DLD1 (cell line): ENCODE measurements at regions not wholly inside any gene's neighbourhood (a gene's known extent, or its start where the extent isn't known, plus 50 kb on each side); places are given as distances from the start of the nearest gene placed in this dataset.

Experiments
- in situ Hi-C: cut with HindIII; loops from 2 replicates; pipeline ENCODE4 v1.10.0; 2017; ENCODE audit warnings: low sequenced_read_pairs

DNA sequence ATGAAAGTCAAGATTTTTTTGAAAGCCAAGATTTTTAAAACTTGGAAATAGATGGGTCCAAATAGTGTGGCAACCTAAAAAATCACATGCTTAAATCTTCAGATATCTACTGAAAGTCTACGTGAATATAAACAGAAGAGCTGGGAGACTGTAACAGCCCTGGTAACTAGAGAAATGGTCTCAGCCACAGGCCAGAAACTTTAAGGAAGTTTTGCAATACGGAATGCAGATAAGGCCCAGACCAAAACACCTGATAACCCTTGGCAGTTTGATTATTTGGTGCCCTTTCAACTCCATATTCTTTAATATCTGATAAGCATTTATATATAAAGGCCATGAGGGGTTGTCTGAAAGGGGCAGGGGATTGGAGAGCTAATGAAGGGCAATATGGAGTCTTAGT is 537.3 kb upstream of the TGFBR2 start:
- in situ Hi-C loops: no loop called here

DNA sequence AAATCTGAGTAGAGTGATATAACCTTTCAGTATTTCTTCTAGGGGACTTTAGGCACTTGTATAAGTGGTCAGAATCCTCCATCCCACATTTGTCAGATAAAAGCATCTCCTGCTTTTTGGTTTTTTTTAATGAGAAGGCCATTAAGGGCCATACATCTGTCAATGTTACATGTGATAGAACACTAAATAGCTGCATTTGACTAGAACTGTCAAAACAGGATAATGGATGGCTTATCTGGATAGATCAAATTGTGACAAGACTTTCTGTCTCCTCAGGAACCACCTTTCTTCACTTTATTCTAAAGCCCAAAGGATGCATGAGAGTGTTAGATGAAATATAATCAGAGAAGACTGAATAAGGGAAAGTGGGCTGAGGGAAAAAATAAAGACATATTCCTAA is 533.4 kb upstream of the TGFBR2 start:
- in situ Hi-C loops: no loop called here

DNA sequence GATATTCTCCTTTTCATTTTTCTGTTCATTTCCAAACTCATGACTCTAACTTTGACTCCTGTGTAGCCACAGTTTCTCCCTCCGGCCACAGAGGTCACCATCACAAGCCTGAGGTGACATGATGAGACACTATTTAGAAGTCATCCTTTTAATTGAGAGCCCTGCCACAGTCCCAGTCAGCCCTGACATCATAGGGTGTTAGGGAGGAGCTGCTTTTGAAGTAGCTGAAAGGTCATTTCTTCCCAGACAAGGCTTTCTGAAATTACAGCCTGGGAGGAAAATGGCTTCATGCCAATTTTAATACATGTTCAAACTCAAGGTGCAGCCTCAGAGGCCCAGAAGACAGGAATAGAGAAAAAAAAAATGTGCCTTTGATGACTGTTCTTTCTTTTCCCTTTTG is 532.8 kb upstream of the TGFBR2 start:
- in situ Hi-C loops: no loop called here

DNA sequence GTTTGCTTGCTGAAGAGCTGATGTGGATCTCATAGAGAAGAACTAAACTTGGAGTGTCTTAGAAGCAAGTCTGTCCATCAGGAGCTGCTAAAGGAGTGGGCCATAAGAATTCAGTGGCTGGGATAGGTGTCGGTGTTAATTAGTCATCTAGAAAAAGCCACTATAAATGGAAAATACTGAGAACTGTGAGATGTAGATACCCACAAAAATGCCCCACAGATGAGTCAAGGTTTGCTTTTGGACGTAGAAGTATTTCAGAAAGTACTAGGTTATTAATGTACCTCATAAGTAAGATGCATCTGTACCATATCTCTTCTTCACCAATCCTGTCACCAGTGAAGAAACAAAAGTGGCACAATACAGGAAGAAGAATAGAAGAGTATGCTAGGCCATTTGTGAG is 530.9 kb upstream of the TGFBR2 start:
- in situ Hi-C loops: no loop called here

DNA sequence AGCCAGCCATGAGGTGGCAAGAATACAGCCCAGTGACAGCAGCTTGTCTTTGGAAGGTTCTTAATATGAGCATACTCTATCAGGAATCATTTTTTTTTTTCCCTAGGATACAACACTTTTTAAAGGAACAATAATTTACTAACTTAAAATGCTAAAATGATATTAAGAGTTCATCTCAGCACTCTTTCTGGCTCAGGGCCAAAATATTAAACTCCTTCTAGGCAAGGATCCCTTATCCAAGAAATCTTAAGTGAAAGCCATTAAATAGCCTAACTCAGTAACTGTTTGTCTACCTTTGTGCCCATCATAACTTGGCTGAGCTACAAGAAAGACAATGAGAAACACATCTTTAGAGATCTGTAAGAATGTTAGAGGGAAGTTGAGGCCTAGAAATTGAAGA is 529.5 kb upstream of the TGFBR2 start:
- in situ Hi-C loops: no loop called here

DNA sequence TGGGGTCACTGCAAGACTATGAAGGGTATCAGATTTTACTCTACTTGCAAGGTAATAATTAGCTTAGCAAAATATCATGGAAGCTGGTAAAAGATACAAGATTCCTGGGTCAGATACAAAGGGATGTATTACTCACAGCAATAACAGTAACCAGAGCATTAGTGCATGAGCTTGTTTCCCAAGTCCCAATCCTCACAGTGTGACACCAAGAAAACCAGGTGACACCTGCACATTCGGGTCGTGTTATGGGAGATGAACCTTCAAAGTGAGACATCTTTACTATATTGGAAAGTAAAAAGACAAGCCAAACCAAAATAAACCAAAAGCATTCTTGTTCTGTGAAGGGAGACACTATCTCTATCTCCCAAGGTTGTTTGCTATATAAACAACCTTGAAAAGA is 528.7 kb upstream of the TGFBR2 start:
- in situ Hi-C loops: no loop called here

DNA sequence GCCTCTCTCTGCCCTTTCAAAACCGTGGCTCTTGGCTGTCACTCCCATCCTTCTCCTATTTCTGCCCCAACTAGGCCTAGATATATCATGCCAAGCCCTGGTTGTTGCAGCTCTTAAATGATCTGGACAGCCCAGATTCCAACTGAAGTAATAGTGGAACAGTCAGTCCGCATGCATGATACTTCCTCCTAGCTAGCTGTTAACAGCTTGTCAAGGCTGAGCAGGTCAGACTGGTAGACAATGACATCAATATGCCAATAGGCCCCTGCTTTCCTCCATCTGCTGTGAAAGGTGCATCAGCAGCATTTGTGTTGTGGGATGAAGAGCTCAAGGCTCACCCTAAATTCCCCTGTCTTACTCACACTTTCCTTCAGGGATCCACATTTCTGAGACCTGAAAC is 527.7 kb upstream of the TGFBR2 start:
- in situ Hi-C loops: no loop called here

DNA sequence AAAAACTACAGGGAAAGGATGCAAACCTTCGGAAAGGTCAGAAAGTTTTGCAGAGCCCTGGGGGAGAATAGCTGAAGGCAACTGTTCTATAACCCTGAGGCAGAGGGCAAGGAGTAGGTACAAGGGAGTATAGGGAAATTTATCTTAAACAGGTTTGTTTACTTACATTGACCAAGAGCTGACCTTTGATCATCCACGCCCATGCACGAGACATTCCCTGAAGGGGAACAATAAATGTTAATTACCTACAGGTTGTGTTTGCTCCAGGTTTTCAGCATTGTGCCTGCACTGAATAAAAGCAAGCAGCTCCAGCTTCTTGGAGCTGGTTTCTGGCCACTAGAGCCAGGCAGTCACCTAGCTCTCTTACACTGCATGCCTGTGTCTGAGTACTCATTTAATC is 524.5 kb upstream of the TGFBR2 start:
- in situ Hi-C loops: no loop called here

DNA sequence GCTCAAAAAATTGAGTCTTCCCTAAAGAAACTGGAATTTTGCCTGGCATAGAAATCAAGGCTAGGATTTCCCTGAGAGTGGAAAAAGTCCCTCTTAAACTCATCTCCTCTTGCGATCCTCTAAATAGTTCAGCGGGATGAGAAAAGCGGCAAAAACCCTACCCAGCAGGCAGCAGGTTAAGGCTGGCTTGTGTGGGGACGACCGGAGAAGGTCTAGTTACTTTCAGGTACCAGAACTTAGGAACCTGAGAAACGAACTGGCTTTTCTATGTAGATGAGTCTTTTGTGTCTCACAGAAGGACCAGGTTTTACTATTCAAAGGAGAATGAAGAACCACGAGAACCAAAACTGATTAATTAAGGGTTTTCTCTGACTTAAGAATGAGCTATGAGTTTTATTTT is 523.7 kb upstream of the TGFBR2 start:
- in situ Hi-C loops: no loop called here

DNA sequence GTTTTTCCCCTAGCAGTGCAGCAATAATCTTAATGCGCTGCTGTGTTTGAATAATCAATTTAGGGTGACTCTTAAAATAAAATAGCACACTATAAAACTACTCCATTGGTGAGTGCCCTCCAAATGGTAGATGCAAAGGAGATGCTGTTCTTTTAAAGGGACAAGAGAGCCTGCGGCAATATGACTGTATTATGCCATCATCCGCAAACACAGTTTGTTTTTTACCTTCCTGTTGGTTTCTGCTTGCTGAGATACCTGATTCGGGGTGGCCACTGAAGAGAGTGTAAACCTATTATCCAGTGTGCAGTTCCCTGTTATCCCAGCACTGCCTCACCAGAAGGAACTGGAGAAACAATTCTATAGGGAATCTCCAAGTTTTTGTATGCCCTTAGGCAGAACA is 523.1 kb upstream of the TGFBR2 start:
- in situ Hi-C loops: no loop called here

DNA sequence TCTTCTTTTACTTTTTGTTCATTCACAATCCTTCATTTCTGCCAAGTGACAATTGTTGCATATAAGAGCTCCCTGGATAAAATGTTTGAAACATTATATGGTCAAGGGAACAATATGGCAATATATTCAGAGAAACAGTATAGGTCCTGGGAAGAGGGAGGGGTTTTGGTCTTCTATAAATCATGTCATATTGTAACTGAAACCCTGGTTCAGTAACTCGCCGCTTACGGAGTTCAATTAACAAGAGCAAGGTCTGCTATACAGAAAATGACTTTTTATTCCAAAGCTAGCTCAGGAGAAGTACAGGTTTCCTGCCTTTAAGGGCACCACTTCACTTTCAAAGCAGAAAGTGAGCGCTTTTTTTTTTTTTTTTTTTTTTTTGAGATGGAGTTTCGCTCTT is 522.1 kb upstream of the TGFBR2 start:
- in situ Hi-C loops: no loop called here

DNA sequence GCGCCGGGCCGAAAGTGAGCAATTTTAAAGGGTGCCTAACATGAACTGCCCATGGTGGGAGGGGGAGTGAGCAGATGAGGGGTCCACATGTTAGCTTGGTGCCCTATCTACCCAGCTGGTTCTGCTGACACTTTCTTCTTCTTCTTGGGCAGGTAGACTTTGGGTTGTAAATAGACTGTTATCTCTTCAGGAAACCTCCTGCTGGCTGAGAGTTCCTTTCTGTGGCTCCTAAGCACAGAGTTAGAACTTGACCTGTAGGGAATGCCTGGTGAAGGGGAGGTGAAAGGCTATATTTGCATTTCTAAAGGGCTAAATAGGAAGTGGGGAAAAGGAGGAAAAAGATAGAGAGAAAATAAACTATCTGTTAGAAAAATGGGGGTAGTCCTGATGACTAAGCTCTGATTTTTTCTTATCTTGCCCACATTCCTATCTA is 521.4 kb upstream of the TGFBR2 start:
- in situ Hi-C loops: no loop called here

DNA sequence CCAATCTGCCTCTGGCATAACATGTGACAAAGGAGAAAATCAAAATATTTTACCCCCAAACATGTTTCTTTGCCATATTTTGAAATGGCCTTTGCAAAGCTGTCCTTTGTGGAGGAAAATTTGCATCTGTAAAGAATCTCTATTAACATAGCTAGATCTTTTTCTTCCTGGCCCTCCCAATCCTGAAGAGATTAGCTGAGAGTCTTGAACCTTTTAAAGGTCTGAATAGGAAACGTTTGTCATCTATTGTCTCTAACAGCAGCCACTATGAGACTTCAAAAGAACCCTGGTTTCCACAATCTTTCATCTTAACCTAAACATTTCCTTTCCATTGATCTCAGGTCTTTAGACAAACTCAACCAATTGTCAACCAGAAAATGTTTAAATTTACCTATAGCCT is 520.9 kb upstream of the TGFBR2 start:
- in situ Hi-C loops: no loop called here

DNA sequence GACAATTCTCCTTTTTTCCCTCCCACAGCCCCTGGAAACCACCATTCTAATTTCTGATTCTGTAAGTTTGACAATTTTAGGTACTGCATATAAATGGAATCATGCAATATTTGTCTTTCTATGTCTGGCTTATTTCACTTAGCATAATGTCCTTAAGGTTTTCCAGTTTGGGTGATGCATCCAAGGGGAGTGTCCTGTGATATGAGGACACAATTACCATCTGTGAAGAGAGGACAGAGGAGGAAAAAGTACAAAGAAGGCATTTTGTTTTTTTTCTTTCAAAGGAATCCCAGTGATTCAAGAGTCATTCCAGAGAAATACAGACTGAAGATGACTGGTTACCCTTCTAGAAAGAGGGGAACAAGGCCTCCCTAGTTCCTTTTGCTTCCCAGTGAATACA is 514.7 kb upstream of the TGFBR2 start:
- in situ Hi-C loops: no loop called here

DNA sequence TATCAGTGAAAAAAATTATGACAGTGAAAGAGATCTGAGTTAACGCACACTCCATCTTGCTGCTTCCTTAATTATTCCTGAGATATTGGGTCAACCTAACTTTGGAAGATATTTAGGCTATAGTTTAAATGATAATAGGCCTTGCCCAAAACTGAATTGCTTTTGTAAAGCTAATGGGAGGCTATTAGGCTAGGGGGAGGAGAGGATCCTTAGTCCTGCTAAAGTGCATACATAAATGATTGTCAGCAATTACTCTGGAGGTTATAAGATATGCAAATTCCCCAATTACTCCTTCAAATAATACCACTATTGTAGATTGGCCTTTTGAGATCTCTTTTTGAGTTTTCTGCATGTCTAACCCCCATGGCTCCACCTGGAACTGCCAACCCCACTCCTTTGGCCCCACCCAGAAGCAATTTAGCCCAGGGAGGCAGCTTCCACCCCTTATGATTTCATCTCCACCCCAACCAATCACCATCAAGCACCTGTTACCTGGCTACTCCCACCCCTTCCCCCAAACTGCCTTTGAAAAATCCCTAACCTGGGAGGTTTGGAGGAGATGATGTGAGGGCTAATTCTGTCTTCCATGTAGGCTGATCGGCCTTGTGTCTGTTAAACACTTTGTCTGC is 509.3 kb upstream of the TGFBR2 start:
- in situ Hi-C loops: no loop called here

DNA sequence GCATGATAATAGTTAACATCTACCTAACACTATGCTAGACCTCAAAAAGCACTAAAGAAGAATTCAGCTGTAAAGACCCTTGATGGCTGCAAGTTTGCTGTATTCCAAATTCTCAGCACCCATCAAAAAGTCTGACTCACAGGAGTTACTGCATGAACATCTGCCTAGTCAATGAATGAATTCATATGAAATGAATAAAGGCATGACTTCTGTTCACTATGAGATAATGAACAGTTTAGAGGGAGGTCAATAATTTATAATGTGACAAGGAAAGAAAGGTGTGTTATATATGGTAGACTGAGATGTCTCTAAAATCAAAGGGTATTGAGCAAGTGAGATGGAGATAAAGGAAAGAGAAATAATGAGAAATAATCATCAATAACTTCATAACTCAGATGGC is 508.2 kb upstream of the TGFBR2 start:
- in situ Hi-C loops: no loop called here

DNA sequence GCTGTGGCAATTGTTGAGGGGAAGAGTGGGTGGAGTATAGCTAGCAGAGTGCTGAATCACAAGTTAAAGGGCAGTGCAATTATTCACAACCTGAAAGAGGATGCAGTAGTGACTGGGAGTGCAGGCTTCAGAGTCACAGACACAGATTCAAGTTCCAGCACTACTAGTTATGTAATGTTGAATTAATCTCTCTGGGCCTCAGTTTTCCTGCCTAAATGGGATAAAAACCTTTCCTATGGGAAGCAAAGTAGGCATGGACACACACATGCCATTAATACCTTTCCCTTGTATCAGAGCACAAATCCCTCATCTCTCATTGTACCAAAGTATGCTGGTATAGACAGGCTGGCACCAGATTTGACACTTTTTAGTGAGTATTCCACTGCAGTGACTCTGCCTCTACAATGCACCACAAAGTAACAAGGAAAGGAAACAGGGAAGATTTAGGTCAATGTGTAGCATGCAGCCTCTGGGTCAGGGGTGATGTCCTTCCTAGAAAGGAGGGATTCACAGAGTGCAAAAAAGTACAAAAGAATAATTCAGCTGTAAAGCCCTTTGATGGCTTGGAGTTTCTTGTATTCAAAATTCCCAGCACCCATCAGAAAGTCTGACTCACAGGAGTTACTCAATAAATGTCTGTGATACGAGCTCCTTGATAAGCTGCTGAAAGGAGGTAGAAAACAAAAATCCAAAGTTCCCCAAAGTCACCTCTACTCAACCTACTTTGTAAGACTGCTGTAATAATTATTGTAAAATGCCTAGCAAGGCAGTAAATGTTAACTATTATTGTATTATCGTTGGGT is 507.5 kb upstream of the TGFBR2 start:
- in situ Hi-C loops: no loop called here

DNA sequence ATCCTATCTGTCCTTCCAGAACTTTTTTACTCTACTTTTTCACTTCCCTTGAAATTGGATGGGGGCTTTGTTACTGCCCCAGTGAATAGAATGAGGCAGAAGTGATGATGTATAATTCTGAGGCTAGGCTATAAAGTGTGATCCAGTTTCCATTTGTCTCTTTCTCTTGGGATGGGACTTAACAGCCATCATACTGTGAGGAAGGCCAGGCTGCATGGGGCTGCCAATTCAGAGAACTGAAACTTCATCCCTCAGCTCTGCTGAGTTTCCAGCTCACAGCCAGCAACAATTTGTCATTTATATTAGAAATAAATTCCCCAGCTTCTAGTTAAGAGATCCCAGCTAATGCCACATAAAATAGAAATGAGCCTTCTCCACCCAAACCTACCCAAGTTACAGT is 504.0 kb upstream of the TGFBR2 start:
- in situ Hi-C loops: no loop called here

DNA sequence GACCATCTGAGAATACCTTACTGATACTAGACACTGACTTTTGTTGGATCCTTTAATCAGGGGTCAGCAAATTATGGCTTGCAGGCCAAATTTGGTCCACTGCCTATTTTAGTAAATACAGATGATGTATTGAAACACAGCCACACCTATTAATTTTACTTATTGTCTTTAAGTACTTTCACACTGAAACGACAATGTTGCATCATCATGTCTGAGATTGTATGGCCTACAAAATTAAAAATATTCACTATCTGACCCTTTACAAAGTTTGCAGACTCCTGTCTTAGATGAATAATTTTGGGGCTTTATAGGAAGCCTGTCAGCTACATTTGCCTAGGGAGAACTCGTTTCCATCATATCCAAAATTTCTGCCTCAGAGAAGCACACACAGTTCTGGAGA is 503.2 kb upstream of the TGFBR2 start:
- in situ Hi-C loops: no loop called here

DNA sequence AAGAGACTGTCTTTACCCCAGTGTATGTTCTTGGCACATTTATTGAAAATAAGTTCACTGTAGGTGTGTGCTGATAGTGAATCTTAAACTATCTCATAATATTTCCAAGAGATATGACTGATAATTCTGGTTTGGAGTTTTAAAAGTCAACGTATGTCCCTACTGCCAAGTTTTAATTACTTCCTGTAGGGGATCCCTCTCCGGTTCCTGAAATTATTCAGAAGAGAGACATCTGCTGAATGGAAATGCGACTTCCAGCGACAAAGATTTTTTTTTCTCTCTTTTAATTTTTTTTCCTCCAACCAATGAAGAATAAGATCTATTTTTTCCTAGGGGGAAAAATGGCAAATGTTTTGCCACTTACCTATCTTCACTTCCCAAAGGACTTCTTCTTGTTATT is 498.9 kb upstream of the TGFBR2 start:
- in situ Hi-C loops: no loop called here

DNA sequence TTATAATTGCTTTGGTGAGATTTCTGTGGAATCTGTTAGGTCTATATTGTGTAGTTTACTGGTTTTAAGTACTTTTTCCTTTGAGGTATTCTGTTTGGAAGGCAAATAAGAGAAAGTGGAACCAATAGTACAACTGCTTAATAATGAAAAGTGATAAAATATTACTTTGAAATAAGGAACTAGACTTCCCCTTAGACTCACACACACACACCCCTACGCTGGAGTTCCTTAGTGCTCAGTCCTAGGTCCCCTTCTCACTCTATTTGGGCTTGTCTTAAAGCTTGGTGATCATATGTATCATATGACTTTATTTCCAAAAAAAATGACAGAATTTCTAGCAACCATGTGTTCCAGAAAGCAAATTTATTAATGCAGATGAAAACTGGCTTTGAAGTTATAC is 494.0 kb upstream of the TGFBR2 start:
- in situ Hi-C loops: no loop called here

DNA sequence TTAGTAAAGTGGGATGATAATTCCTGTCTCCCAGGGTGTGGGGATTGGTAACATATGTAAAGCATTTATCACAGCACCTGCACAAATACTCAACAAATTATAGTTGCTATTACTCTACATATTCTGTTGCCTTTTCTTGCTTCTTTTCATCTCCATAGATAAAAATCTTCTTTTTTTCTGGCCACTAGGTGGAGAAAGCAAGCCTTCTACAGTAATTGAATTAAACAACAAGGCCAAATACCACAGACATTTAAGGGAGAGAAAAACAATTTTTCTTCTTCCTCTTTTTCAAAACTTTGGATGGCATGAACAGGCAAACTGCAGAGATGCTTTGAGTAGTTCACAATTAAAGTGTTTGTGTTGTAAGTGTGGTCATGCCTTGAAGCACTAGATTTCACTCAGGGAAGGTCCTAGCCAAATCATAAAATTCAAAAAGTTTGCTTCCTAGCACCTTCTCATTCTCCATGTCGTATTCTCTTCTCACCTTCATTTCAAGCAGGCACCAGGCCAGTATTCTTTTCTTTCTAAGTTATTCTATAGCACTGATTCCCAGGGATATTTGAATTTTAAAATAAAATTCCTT is 493.4 kb upstream of the TGFBR2 start:
- in situ Hi-C loops: no loop called here
